OCI-LY7 (cell line): ENCODE measurements at regions not wholly inside any gene's neighbourhood (a gene's known extent, or its start where the extent isn't known, plus 50 kb on each side); places are given as distances from the start of the nearest gene placed in this dataset.
"Not testable (repeated sequence)": the region's sequence is repeated elsewhere in the genome, so short reads cannot be mapped to it uniquely, and the experiment has no call there.

Experiments used
- BruUV-seq: library from RNA; stranded (reverse); fragments of 400-500 nt; replicated peaks from 2 replicates; lab custom pipeline; 2021; lab: Mats Ljungman, UMichigan
- CTCF ChIA-PET: fragments of 300-600 bp; sonication (Branson Sonifier 250); formaldehyde crosslinking; loops from one replicate; lab custom pipeline; 2022; ENCODE audit warnings: antibody characterized with exemption; ENCODE audit not compliant: unreplicated experiment; lab: Charles Lee
- POLR2A ChIA-PET: fragments of 300-600 bp; sonication (Branson Sonifier 250); formaldehyde crosslinking; loops from one replicate; lab custom pipeline; 2022; ENCODE audit warnings: antibody characterized with exemption; lab: Charles Lee
- DNase-seq: peaks from one replicate; pipeline ENCODE4 v3.0.0-alpha.2; 2015; ENCODE audit warnings: low spot score
- H2AFZ ChIP-seq: fragments of 200-600 bp; sonication (generic), shearing (Covaris generic); 2 replicates; pipeline ENCODE4 v1.6.1; 2014; ENCODE audit warnings: mild to moderate bottlenecking, antibody characterized with exemption, low read length, moderate library complexity
- H3K27ac ChIP-seq: fragments of 200-600 bp; sonication (generic); 2 replicates; pipeline ENCODE4 v1.5.1; 2014; ENCODE audit warnings: mixed run types, low read depth, mild to moderate bottlenecking, moderate library complexity, low read length, inconsistent platforms; ENCODE audit not compliant: poor library complexity, severe bottlenecking
- H3K36me3 ChIP-seq: fragments of 200-600 bp; sonication (generic); 2 replicates; pipeline ENCODE4 v1.6.1; 2014; ENCODE audit warnings: mild to moderate bottlenecking, antibody characterized with exemption, low read length, moderate library complexity, mixed read lengths; ENCODE audit not compliant: insufficient read depth
- H3K4me1 ChIP-seq: fragments of 200-600 bp; sonication (generic); 2 replicates; pipeline ENCODE4 v1.5.1; 2014; ENCODE audit warnings: mild to moderate bottlenecking, low read length; ENCODE audit not compliant: insufficient read depth, poor library complexity, severe bottlenecking
- H3K4me2 ChIP-seq: fragments of 200-600 bp; sonication (generic); 2 replicates; pipeline ENCODE4 v1.6.1; 2014; ENCODE audit warnings: mild to moderate bottlenecking, low read length
- H3K4me3 ChIP-seq: fragments of 200-600 bp; sonication (generic); 2 replicates; pipeline ENCODE4 v1.5.1; 2014; ENCODE audit warnings: mild to moderate bottlenecking, low read depth, low read length; ENCODE audit not compliant: poor library complexity, severe bottlenecking
- H3K79me2 ChIP-seq: fragments of 200-600 bp; sonication (generic); 2 replicates; pipeline ENCODE4 v1.6.1; 2016; ENCODE audit warnings: low read depth, mild to moderate bottlenecking, low read length, moderate library complexity, mixed read lengths; ENCODE audit not compliant: insufficient read depth
- H3K9me2 ChIP-seq: fragments of 200-600 bp; sonication (generic); 2 replicates; pipeline ENCODE4 v1.6.1; 2016; ENCODE audit warnings: mild to moderate bottlenecking, low read length, mixed read lengths; ENCODE audit not compliant: insufficient read depth
- H3K9me3 ChIP-seq: fragments of 200-600 bp; sonication (generic); 2 replicates; pipeline ENCODE4 v1.6.1; 2014; ENCODE audit warnings: mild to moderate bottlenecking, mixed run types, low read length, mixed read lengths
- H4K20me1 ChIP-seq: fragments of 200-600 bp; sonication (generic); 2 replicates; pipeline ENCODE4 v1.6.1; 2014; ENCODE audit warnings: mild to moderate bottlenecking, antibody characterized with exemption, low read length, moderate library complexity, mixed read lengths; ENCODE audit not compliant: insufficient read depth
- EZH2phosphoT487 ChIP-seq: fragments of 200-600 bp; sonication (generic); IDR thresholded peaks from 2 replicates; pipeline ENCODE4 v1.6.1; 2018; ENCODE audit warnings: low read depth, borderline replicate concordance, mild to moderate bottlenecking, mixed run types, antibody characterized with exemption, low read length, moderate library complexity, mixed read lengths
- intact Hi-C: fragments of 100-400 bp; cut with micrococcal nuclease; formaldehyde crosslinking; loops from one replicate; pipeline ENCODE4 v1.10.0; 2022; ENCODE audit not compliant: unreplicated experiment
- TF ChIP-seq, protein P1 (sequence below): fragments of 200-600 bp; sonication (generic); conservative IDR thresholded peaks from 2 replicates; pipeline ENCODE4 v1.5.1; 2014; ENCODE audit warnings: mild to moderate bottlenecking, antibody characterized with exemption, low read length, moderate library complexity, mixed read lengths

DNA sequence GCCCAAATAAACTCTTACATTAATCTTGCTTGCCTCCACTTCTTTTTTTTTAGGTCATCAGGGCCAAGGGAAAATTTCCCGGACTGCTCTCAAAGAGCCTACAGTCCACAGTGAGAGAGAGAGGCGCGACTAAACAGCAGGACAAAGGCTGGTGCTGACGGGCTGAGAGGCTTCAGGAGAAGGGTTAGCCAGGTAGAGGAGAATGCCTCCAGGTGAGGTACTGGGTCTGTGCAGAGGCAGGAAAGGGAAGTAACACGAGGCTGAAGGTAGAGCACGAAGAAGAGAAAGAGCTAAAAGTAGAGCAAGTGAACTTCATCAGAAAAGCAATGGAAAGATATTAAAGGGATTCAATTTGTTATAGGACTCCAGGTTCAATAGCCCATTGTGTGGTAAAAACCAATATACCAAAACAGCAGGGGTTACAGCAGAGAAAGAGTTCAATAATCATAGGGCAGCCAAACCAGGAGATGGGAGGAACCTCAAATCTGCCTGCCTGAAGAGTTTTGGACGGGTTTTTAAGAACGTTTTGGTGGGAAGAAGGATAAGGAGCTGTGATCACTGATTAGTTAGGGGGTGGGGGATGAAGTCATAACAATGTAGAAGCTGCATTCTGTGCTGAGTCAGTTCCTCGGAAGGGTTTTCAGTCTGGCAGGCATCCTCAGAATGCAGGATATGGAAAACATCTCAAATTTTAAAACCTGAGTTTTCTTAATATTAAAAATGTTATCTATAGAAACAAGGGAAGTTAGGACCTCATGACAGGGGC, 171.5 kb downstream of the AKR1D1 start:
- Histone ChIP-seq H4K20me1 (no peaks in the 10 kb centered on the region), H3K9me2 (no peaks in the 10 kb centered on the region), H3K4me2 (no peak overlapping the region), H3K79me2 (no peaks in the 10 kb centered on the region), H3K4me3 (no peak overlapping the region), H3K36me3 (no peaks in the 10 kb centered on the region), H2AFZ (no peak overlapping the region), H3K4me1 (no peaks in the 10 kb centered on the region), H3K27ac (no peak overlapping the region), H3K9me3 (no peaks in the 10 kb centered on the region)
- intact Hi-C loops, result no loop called here
- ChIA-PET POLR2A (no interaction called here), CTCF (no interaction called here)
- no peak for DNase-seq
- TF ChIP-seq EZH2phosphoT487, result no peak
- TF ChIP-seq, protein P1, sequence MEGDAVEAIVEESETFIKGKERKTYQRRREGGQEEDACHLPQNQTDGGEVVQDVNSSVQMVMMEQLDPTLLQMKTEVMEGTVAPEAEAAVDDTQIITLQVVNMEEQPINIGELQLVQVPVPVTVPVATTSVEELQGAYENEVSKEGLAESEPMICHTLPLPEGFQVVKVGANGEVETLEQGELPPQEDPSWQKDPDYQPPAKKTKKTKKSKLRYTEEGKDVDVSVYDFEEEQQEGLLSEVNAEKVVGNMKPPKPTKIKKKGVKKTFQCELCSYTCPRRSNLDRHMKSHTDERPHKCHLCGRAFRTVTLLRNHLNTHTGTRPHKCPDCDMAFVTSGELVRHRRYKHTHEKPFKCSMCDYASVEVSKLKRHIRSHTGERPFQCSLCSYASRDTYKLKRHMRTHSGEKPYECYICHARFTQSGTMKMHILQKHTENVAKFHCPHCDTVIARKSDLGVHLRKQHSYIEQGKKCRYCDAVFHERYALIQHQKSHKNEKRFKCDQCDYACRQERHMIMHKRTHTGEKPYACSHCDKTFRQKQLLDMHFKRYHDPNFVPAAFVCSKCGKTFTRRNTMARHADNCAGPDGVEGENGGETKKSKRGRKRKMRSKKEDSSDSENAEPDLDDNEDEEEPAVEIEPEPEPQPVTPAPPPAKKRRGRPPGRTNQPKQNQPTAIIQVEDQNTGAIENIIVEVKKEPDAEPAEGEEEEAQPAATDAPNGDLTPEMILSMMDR, result no peak
- BruUV-seq, result no TSS peak

- TF ChIP-seq, protein P1, result no peak
- no peak for TF ChIP-seq EZH2phosphoT487
These were observed 172.3 kb downstream of the AKR1D1 start for GRCh38 chr7:138248609-138249008.

DNA sequence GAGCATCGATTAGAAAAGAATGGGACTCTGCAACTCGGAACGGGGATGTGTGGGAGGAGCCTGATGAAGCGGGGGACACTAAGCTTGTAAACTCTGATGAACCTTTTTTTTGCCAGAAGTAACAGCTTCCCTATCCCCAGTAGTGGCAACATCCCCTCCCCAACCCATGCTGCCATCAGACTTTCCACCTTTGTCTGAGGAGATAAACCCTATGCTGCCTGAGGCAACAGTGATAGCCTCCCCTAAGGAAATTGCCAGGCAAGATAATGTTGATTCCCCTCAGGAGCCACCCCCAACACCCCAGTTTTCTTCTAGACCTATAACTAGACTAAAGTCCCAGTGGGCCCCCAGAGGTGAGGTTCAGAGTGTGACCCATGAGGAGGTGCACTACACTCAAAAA, 173.7 kb downstream of the AKR1D1 start:
- intact Hi-C loops, result no loop called here

More at GRCh38 chr7:138248609-138249008, 172.3 kb downstream of the AKR1D1 start:
- no peak overlapping the region for H3K27ac ChIP-seq
- POLR2A ChIA-PET, result no interaction called here
- BruUV-seq, result no TSS peak
- no peaks in the 10 kb centered on the region for H3K9me3 ChIP-seq
- H2AFZ ChIP-seq, result no peak overlapping the region
- H3K9me2 ChIP-seq, result no peaks in the 10 kb centered on the region
- no peak for DNase-seq
- H3K79me2 ChIP-seq, result no peaks in the 10 kb centered on the region
- H3K4me2 ChIP-seq, result no peak overlapping the region
- CTCF ChIA-PET, result no interaction called here
- H3K4me3 ChIP-seq, result no peak overlapping the region
- H4K20me1 ChIP-seq, result no peaks in the 10 kb centered on the region
- H3K36me3 ChIP-seq, result no peaks in the 10 kb centered on the region
- intact Hi-C loops, result no loop called here
- H3K4me1 ChIP-seq, result no peaks in the 10 kb centered on the region

GRCh38 chr7:138252666-138253065, 176.4 kb downstream of the AKR1D1 start:
- H3K79me2 ChIP-seq, H2AFZ ChIP-seq, intact Hi-C loops, H3K27ac ChIP-seq, H3K9me3 ChIP-seq, BruUV-seq, H4K20me1 ChIP-seq, DNase-seq, H3K4me3 ChIP-seq, H3K36me3 ChIP-seq, H3K4me2 ChIP-seq, H3K9me2 ChIP-seq, POLR2A ChIA-PET, CTCF ChIA-PET, H3K4me1 ChIP-seq: not testable (repeated sequence)

More for the DNA sequence above, 173.7 kb downstream of the AKR1D1 start:
- no TSS peak for BruUV-seq
- H3K36me3 ChIP-seq, result no peaks in the 10 kb centered on the region
- POLR2A ChIA-PET, result no interaction called here
- H3K4me1 ChIP-seq, result no peaks in the 10 kb centered on the region
- H4K20me1 ChIP-seq, result no peaks in the 10 kb centered on the region
- no peaks in the 10 kb centered on the region for H3K9me2 ChIP-seq
- H3K4me2 ChIP-seq, result no peak overlapping the region
- DNase-seq, result no peak
- no peak overlapping the region for H3K27ac ChIP-seq
- no peaks in the 10 kb centered on the region for H3K79me2 ChIP-seq
- no peaks in the 10 kb centered on the region for H3K9me3 ChIP-seq
- no peak overlapping the region for H2AFZ ChIP-seq
- H3K4me3 ChIP-seq, result no peak overlapping the region
- CTCF ChIA-PET, result no interaction called here
- TF ChIP-seq, protein P1, result no peak
- TF ChIP-seq EZH2phosphoT487, result no peak
